HUDEP-2 (cell line): ENCODE measurements at regions not wholly inside any gene's neighbourhood (a gene's known extent, or its start where the extent isn't known, plus 50 kb on each side); places are given as distances from the start of the nearest gene placed in this dataset.

Experiments used
- DNase-seq, 76 experiments: peaks; one replicate each; lab custom pipeline; 2025; ENCODE audit not compliant: unreplicated experiment in 76 of 76; lab: John Stamatoyannopoulos, UW

DNA sequence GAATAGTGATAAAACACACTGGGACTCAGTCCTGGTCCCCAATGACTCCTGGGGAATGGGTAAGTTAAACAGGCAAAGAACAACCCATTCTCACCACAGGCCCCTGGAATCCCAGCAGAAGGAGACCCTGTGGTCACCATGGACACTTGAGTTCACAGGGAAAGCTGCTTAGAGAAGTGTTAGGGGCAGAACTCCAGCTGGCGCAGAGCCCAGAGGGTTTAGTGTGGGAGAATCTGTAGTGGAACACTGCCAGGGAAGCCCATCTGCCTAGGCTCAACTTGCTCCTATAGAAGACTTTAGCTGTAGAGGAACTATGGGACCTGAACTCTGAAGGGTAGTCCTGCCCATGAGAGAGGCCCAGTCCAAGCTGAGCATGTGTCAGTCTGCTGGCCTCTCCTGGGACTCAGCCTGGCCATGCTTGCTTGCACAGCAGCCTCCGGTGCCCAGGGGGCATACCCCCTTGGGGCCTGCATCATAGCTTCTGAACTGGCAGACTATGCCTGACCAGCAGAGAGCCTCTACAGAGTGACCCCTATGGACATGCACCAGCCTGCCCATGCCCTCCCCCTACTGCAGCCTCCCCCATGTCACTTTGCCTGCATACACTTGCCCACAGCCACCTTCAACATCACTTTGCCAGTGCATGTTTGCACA is 343.5 kb downstream of the IDS start:
- DNase-seq, result no peak

DNA sequence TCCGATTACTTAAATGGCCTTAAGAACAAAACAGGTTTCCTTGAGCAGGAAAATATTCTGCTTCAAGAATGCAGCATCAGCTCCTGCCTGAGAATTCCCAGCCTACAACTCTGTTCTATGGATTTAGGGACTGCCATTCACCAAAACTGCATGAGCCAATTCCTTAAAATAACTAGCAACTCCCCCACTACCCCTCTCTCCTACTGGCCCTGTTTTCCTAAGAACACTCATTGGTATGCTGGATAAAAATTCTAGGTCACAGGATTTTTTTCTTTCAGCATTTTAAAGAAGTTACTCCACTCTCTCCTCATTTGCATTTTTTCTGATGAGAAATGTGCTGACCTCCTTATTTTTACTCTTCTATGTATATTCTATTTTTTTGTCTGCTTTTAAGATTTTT is 347.1 kb downstream of the IDS start:
- no peak for DNase-seq

DNA sequence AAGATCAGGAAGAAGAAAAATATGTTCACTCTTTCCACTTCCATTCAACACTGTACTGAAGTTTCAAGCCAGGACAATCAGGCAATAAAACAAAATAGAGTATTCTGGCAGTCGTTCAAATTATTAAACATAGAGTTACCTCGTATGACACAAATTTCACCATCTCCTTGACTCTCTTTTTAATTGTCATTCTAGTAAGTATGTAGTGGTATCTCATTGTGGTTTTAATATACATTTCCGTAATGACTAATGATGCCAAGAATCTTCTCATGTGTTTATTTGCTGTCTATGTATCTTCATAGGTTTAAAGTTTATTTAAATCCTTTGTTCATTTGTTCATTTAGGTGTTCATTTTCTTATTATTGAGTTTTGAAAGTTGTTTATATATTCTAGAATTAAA is 352.2 kb downstream of the IDS start:
- no peak for DNase-seq

DNA sequence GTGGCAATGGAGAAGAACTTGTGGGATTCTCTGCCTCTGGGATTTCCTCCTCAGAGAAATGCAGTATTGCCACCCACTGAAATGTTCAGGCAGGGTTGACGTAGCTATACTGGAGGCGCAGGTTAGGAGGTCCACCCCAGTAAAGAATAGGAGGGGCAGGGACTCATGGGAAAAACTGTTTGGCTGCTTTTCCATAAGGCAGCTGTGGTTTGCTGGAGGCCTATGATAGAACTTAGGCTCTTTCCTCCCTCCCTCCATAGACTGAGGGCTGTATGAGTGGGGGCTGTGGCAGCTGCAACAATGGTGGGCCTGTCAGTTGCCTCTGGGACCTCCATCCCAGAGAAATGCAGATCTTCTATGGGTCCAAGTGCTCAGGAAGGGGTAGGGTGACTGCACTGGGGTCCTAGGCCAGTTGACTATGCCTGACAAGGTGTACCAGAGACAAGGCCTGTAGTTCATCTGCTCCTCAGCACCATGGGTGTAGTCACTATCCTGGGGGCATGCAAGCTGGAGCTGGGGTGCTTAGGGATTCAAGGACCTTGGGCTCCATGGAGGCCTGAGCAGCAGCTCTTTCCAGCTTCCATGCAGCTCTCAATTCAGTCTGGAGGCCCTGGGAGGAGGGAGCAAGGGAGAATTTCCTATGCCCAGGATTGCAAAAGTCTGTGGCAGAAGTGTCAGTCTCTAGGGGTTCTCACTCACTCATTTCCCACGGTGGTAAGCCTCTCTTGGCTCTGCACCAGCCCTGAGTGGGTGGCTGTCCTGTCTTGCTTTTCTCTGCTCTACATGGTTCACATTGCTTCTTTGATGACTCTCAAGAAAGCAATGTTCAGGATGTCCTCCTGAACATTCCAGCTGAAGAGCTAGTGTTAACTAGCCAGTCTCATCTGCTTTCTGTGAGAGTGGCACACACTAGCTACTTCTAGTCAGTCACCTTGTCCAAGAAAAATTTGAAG is 353.0 kb downstream of the IDS start:
- DNase-seq, result no peak

DNA sequence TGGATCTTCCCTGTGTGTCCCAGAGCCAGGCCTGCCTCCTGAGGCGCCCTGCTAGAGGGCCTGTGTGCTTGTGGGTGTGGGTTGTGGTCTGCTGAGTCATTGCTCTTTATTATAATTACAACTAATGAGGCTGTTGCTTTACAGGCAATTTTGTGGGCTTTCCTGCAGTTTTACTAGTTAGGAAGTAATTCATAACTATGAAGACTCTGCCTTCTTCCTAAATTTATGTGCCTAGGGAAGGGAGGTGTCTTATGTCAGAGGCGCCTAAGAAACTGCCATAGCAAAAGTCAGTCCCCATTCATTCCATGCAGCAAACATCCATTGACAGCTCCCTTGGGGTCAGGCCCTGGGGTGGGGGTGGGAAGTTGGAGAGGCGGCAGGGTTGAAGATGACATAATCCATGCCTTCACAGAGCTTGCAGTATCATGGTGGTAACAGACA is 359.2 kb downstream of the IDS start:
- no peak for DNase-seq

DNA sequence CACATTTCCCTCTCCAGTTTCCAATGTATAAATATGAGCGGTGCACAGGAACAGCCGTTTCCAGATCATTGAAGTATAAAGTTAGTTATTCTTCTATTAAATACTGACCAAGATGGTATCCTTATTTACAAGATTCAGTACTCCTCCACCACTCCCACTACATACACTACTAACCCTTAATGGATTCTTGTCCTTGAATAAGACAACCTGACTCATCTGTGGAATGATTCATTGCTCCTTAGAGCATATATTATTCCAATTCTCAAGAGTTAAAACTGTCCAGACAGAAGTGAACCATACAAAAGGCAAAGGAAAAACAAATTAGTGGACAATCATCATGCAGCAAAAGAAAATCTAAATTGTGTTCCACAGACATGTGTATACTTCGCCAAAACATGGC is 373.3 kb downstream of the IDS start:
- DNase-seq, result no peak

DNA sequence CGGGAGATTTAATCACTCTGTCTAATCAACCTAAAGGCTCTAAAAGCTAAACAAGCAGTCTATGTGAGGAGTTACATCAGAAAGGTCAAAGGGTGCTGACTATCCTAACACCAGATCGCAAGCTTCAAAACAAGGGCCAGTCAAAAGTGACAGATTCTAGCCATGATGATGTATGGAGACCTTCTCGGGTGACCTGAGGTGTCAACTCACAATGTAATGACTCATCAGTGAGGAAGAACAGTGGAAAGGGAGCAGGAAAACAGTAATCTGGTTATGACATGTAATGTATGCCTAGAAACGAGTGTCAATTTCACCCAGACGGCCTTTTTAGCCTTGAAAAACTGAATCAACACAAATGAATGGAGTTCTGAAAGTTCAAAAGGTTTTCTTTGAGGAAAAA is 375.3 kb downstream of the IDS start:
- DNase-seq, result no peak

DNA sequence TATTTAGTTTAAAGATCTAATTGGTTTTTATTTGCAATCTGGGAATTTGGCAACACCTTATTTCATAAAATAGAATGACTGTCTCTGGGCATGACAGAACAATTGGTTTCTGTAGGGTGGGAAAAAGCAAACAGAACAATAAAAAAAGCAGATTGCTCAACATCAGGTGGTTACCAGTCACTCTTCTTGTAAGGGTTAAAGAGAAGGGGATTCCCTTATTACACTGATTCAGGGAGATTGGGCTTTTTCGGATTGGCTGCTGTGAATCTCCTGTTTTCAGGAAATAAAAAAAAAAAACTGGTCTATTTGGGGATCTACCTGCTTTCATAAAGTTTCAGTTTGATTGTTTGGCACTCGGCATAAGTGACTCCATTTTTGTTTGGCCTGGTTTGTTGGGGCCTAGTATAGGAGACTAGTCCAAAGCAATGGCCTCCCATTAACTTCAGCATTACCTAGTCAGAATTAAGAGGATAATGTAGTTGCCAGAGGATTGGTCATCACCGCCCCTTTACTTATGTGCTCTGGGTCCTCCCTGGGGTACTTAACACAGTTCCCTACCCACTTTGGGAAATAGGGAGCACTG is 380.5 kb downstream of the IDS start:
- no peak for DNase-seq

DNA sequence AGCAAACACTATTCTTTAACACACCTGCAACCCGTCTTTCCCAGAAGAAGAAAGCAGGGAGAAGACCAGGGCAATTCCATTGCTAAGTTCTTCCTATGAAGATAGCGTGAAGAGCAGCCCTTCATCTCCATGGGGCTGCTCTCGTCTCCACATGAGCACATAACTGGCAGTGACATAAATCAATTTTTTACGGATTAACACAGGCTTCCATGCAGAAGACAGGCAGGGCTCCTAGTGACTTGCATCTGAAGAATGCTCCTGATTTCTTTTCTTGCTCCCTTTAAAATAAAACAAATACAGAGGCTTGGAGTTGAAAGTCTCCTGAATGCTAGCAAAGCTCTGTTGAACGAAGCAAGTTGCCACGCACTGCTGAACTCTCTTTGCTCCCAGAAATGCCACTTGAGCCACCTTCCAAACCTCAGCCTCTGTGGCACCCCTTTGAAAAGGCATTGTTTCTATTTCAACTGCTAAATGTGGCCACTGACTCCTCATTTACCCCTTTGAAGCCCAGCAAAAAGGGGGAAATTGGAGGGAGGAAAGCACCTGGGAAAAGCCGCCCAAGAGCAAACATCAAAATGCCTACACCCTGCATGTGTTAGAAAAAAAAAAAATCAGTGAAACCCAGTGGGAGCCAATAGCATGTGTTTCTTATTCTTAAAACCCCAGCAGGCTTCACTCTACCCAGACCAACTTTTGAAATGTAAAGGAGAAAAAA is 383.7 kb downstream of the IDS start:
- no peak for DNase-seq

DNA sequence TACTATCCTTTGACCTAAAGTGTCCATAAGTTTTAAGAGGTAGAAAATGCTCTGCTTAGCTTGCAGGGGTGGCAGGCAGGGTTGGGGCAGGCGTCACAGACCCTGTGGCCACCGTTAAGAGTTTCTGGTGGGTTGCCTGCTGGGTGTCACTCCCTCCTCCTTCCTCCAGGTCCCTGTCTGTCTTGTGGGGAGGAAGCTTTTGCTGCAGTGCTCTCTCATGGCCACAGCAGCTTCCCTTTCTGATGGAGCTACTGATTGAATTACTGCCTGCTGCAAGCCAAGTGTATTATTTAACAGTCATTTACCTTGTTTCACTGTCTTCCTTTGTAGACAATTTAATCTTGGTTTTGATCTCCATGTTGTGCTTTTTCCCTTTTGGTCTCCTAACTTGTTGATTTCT is 384.6 kb downstream of the IDS start:
- no peak for DNase-seq

DNA sequence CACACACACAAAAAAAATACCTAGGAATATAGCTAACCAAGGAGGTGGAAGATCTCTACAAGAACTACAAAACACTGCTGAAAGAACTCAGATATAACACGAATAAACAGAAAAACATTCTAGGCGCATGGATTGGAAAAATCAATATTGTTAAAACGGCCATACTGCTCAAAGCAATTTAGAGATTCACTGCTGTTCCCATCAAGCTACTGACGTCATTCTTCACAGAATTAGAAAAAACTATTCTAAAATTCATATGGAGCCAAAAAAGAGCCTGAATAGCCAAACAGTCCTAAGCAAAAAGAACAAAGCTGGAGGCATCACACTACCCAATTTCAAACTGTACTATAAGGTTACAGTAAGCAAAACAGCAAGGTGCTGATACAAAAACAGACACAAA is 390.2 kb downstream of the IDS start:
- DNase-seq, result no peak

DNA sequence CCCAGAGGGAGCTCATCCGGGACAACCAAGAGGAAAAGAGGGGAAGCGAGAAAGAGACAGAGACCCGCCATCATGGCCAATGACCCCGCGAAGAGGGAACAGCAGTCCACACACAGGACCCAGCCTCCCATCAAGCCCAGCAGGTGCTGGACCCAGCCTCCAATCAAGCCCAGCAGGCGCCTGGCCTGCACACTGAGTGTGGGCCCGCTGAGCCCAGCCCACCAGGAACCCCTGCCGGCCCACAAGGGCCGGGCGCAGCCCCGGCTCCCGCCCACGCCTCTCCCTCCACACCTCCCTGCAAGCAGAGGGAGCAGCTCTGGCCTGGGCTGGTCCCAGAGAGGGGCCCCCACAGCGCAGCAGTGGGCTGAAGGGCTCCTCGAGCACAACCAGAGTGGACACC is 391.1 kb downstream of the IDS start:
- no peak for DNase-seq

DNA sequence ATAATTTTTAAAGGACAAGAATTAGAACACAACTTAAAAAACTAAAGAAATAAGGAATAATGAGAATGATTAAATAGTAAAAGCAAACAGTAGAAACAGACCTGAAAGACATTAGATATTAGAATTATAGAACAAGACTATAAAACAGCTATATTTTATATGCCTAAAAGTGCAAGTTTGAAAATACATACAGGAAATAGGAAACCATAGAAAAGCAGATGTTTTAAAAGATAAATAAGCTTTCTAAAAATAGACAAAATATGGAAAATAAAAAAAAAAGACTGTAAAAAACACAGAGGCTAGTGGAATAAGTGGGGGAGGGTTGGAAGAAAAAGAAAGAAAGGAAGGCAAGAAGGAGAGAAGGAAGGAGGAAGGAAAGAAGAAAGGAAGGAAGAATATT is 407.3 kb downstream of the IDS start:
- DNase-seq, result no peak

DNA sequence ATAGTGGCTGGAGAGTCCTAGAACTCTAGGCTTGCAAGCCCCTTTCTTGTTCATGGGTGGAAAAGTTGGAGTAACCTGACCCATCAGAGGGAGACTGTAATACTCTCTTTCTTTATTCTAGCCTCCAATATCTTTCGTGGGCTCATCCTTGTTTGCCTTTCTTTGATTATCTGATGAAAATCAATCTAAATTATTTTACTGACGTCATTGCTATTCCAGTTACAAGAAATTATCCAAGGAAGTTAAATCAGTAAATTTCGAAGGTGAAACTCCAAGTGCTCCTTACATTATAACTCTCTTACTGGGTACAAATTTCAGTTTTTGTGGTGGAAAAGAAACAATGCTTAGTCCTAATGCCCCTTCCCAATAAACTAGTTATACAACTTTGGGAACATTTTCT is 412.9 kb downstream of the IDS start:
- no peak for DNase-seq

DNA sequence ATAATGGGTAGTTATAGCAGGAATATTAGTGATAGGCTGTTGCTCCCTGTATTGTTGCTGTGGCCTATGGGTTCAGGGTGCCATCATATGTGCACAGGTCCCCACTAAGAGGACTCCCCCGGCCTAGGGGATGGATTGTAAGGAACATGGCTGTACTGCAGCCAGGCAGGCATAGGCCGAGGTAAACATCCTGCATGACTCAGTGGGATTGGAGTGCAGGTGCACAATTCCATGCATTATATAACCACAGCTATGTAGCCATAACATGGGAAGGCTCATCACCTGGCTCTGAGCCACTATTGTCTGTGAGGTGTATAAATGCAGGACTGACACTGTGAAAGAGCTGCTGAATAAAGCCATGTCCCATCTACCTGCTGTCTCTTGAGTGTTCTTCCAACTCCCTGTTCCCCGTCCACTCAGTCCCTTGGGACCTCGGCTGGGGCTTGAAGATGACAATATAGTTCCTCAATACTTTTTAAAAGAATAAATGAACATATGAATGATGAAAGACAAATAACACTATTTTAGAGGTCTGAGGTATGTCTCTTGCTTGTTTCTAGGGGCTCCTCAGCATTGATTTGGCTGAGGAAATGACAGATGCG is 425.2 kb downstream of the IDS start:
- no peak for DNase-seq

DNA sequence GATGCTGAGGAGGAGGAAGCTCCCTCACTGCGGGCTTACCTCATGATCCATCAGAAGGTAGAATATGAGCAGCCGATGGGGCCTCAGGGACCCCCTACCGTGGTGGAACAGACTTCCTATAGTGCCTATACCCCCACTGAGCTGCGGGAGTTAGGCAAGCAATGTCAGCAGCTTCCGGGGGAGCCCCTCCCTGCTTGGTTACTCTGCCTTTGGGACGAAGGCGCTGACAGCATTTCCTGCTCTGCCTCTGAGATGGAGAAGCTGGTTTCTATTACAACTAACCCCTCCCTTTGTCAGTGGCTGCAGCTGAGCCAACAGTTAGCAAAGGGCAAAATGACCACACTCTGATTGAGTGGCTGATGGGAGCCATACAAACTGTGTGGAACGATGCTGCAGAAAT is 430.7 kb downstream of the IDS start:
- DNase-seq, result no peak

DNA sequence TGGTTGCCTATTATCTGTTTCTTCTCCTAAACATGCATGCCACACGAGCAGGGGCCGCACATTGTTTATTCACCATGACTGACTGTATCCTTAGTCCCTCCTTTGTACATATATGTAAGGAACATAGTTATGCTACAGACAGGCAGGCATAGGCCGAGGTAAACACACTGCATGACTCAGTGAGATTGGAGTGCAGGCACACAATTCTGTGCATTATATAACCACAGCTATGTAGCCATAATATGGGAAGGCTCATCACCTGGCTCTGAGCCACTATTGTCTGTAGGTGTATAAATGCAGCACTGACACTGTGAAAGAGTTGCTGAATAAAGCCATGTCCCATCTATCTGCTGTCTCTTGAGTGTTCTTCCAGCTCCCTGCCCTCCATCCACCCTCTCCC is 431.6 kb downstream of the IDS start:
- DNase-seq, result no peak

DNA sequence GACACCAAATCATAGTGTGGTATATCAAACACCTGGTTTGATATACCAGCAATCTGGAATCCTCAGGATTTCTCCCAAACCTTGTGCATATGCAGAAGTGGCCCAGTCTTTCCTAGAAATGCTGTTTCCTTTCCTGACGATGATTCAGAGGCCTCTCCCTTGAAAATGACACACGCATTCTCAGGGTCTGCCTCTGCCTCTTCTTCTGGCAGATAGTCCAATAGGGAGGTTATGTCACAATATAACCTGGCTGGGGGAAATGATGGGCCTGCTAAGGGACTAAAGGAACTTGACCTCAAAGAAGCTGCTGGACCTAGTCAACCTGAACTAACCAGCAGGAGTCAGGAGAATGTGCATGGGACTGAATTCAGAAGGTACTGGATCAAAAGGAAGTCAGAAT is 435.2 kb downstream of the IDS start:
- DNase-seq, result no peak

DNA sequence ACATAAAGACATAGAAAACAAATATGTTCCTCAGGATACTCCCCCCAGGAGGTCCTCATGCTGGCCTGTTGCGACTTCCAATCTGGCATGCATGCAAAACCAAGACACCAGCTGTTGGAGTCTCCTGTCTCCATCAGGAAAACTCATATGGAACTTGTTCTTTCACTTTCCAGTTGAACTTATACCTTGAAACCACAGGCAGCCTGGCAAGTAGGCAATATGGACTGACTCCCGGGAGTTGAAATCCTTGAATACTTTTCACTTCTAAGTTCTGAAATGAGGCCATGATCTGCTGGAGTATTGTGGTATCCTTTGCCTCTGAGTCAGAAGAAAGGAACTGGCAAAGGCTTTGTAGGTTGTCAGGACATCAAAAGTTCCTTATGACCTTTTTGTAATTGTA is 444.2 kb downstream of the IDS start:
- DNase-seq, result no peak
